ENCODE measurements at regions not wholly inside any gene's neighbourhood (a gene's known extent, or its start where the extent isn't known, plus 50 kb on each side); places are given as distances from the start of the nearest gene placed in this dataset.

GRCh38 chr14:104277416-104278213, 139.2 kb downstream of the KIF26A start:
- DNase-seq, result no peak

GRCh38 chr14:104278214-104278534, 139.8 kb downstream of the KIF26A start:
- DNase-seq, result no peak

DNA sequence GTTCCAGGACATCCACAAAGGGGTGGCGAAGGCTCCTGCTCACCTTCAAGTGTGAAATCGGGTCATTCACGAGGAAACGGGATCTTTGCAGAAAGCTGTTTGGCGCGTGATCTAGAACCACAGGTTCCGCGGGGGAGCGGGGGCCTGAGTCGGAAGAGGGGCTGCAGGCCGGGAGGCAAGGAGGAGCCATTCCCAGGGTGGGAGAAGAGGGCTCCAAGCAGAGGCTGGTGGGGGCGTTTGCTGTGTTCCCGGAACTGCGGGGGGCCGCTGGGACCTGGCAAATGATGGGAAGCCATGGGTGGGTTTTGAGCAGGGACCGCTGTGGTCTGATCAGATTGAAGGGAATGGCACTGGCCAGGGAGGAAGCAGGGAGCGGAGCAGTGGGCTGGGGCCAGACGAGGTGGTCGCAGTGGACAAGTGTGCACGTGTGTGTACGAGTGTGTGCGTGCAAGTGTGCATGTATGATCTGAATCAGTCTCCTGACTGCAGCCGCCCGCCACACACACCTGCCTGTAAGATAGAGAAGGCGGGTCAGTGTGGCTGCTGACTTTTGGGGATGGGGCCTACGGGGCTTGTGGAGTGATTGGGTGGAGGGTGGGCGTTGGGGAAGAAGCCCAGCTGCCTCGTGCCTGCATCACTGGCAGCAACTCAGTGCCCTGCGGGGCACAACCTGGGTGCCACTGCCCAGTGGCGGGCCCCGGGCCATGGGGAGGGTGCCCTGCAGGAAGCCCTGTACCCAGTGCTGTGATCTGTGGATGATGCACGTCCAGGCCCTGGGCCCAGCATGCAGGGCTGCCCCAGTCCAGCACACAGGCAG, 141.9 kb downstream of the KIF26A start:
- DNase-seq, result no peak

- no peak for DNase-seq
Observed at GRCh38 chr14:104280902-104281767, 142.7 kb downstream of the KIF26A start.

DNA sequence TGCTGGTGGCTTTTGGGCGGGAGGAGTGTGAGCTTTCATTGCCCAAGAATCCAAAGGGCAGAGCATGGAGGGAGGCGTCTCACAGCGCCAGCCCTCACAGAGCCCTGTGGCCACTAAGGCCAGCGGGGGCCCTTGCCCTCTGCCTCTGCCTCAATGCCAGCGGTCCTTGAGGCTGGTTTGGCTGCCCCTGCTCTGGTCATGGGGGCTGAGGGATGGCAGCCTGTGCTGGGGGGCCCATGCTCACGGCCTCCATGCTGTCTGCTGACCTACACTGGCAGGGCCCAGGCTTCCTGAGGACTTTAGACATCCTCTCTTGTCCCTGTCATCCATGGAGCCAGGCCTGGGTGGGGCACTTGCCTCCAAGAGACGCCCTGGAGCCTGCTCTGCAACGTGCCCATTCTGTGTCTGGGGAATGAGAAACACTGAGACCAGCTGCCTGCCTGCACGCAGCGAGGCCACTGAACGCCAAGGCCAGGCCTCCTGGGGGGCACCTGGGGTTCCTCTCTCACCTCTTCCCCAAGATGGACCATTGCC, 143.4 kb downstream of the KIF26A start:
- DNase-seq, result no peak

GRCh38 chr14:104282332-104283196, 144.2 kb downstream of the KIF26A start:
- DNase-seq, result no peak

GRCh38 chr14:104283197-104284106, 145.1 kb downstream of the KIF26A start:
- DNase-seq, result no peak

GRCh38 chr14:104284107-104284592, 145.8 kb downstream of the KIF26A start:
- no peak for DNase-seq

DNA sequence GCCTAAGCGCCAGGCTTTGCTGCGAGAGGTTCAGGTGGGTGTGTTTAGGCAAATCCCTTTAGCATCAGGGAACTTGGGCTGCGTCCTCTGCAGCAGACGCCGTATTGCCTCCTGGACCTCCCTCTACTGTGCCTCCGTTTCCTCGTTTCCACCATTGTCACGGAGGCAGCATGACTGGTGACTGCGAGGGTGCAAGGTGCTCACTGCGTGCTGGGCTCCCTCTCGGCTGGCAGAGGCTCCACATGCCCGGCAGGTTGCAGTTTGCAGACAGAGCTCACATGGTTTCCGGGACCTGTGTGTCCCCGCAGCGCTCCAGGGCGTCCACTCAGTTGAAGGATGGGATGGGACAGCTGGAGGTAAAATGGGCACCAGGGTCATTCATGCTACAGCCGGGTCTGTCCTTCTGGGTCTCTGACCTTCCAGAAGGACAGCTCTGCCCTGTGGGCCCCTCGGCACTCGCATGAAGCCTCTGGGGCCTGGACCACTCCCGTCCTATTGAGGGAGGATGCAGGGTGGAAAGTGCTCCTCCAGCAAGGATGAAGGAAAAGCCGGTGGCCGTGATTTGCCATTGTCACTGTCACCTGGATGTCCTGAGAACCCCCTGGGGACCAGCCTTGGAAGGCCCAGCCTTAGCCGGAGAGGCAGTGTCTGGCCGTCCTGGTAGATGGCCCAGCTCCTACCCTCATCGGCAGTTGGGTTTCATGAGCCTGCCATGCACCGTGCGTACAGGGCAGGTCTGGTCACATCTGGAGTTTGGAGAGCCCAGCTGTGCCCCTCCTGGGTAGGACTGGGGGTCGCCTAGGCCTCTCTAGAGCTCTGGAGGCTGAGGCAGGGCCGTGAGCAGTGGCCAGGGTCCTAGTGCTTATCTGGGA, 146.5 kb downstream of the KIF26A start:
- DNase-seq, result no peak

- DNase-seq, result no peak
Observed at GRCh38 chr14:104285508-104285840, 147.1 kb downstream of the KIF26A start.

DNA sequence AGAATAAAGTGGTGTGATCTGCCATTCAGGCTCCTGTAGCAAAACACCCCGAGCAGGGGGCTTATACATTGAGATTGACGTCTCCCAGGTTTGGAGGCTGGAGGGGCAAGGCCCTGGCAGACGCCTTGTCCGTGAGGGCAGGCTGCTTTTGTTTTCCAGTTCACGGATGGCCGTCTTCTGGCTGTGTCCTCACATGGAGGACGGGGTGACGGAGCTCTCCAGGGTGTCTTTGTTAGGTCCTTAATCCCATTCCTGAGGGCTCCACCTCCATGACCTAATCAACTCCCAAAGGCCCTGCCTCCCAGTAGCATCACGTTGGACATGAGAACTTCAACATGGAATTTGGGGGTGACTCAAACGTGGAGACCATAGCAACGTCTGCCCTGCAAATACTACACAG, 147.7 kb downstream of the KIF26A start:
- no peak for DNase-seq

GRCh38 chr14:104286496-104286895, 148.1 kb downstream of the KIF26A start:
- no peak for DNase-seq

- no peak for DNase-seq
Observed at GRCh38 chr14:104287301-104288009, 149.1 kb downstream of the KIF26A start.

- DNase-seq, result no peak
Observed at GRCh38 chr14:104288272-104288671, 149.9 kb downstream of the KIF26A start.

GRCh38 chr14:104289507-104289906, 151.1 kb downstream of the KIF26A start:
- DNase-seq, result no peak

DNA sequence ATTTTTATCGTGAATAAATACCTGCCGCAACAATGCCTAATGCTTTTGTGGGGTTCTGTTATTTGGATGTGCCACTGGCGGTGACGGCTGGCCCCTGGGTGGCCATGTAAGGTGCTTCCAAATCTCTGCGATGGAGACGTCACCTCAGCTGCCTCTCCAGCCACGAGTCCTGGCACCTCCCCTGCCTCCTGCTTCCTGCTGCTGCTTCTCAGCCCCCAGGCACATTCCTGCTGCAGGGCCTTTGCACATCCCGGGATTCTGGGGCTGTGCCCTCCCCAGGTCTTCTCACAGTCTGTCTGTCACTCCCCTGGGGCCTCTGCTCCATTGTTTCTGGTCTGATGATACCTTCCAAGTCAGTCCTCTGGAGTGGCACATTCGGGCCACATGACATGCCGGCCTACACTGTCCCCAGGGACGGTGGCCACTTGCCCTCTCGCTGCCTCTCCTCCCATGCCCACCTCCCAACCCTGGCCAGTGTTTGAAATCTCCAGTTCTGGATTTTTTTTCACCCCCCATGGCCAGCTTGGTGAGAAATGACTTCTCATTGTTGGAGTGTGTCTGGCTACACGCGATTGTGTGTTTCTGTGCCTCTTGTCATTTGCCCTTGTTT, 151.8 kb downstream of the KIF26A start:
- DNase-seq, result no peak

DNA sequence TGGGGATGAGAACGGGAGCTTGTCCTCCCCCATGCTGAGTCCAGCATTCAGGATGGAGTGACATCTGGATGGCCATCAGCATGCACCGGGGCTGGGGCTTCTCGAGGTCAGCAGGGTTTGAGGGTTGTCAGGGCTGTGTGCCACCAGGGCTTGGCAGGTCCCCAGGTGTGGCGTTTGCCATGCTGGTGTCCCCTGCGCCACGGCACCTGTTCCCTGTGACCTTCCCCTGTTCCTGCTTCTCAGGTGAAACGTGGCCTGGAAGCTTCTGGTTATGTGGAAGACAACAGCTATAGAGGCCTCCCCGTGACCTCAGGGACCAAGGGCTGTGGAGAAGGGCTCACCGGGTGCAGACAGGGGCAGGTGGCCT, 152.4 kb downstream of the KIF26A start:
- no peak for DNase-seq

DNA sequence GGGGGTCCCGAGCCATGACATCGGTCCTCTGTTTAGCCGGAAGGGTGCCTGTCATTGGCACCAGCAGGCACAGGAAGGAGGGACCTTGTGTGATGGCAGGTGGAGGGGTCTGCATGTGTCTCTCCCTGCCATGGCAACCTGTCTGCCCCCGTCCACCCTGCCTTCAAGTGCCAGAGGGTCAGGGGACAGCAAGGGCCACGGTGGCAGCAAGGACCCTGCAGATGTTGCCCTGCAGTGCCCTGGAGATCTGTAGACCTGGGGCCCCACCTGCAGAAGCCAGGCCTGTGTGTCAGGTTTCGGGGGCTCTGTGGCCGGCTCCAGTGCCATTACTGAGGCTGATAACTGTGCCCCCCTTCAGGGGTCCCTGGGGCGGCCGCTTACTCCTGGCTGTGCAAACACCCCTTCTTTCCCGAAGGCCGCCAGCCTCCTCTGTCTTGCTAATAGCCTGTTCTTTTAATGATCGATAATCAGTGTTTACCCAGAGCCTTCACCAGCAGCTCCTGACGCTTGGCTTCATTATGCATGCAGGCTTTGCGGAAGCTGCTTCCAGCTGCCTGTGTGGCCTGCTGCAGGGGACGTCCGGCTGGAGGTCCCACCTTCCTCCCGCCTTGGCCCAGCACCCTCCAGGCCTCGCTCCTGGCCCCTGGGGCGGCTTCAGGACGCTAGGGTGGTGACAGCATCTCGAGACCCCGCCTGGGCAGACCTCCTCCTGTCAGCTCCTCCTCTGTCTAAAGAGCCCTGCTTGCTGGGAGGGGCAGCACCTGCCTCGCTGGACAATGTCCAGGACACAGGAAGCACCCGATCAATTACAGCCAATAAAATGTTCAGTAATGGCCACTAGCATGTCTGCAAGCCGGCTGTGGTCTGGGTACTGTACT, 153.0 kb downstream of the KIF26A start:
- no peak for DNase-seq

Measured in activated naive CD4-positive, alpha-beta T cell treated with Interleukin-2 at 50 U/mL for 16 hours (primary cell).